T-cell (primary cell): ENCODE measurements at regions not wholly inside any gene's neighbourhood (a gene's known extent, or its start where the extent isn't known, plus 50 kb on each side); places are given as distances from the start of the nearest gene placed in this dataset.

Experiments
- ATAC-seq, 4 experiments: fragments of 200-7000 bp in 3 of 4; fragments of 150-1000 bp in 1 of 4; cut with Tn5 transposase; replicated peaks in 1 of 4; 1 replicate in 3 of 4; 2 replicates in 1 of 4; pipeline ENCODE4 v1.10.0; 2021; ENCODE audit warnings: moderate library complexity in 3 of 4, mild to moderate bottlenecking in 2 of 4, moderate number of reproducible peaks in 1 of 4
- CTCF ChIA-PET, 2 donors: fragments of 300-600 bp; sonication (Branson Sonifier 250); formaldehyde crosslinking; loops; one replicate each; lab custom pipeline; 2022; ENCODE audit warnings: antibody characterized with exemption in 2 of 2; lab: Charles Lee
- POLR2A ChIA-PET, 2 donors: fragments of 300-600 bp; sonication (Branson Sonifier 250); formaldehyde crosslinking; loops; one replicate each; lab custom pipeline; 2022; ENCODE audit warnings: antibody characterized with exemption in 2 of 2; lab: Charles Lee
- DNase-seq, 35 experiments: peaks; one replicate each; pipeline versions ENCODE4 v3.0.0 to v3.0.0-alpha.2; 2013 to 2023
- H3K27ac ChIP-seq: one replicate; pipeline ENCODE4 v1.5.1; 2013; ENCODE audit warnings: low read length
- H3K27me3 ChIP-seq, 2 experiments: replicated peaks in 1 of 2; 1 replicate in 1 of 2; 2 replicates in 1 of 2; pipeline versions ENCODE4 v1.6.1 to v1.7.0; 2013; ENCODE audit warnings: low read length in 1 of 2, mixed read lengths in 1 of 2; ENCODE audit not compliant: control insufficient read depth in 2 of 2, insufficient read depth in 2 of 2; ENCODE audit errors: extremely low read depth in 1 of 2
- H3K36me3 ChIP-seq, 2 donors: 1 replicate in 1 of 2; 2 replicates in 1 of 2; pipeline versions ENCODE4 v1.6.1 to v1.7.0; 2013; ENCODE audit warnings: low read length in 1 of 2; ENCODE audit not compliant: control insufficient read depth in 2 of 2, insufficient read depth in 1 of 2; ENCODE audit errors: extremely low read depth in 1 of 2
- H3K4me1 ChIP-seq, 2 experiments: 1 replicate in 1 of 2; 2 replicates in 1 of 2; pipeline versions ENCODE4 v1.6.1 to v1.7.0; 2013; ENCODE audit warnings: low read length in 2 of 2, mixed read lengths in 1 of 2; ENCODE audit not compliant: insufficient read depth in 2 of 2, control insufficient read depth in 1 of 2; ENCODE audit errors: extremely low read depth in 1 of 2
- H3K4me3 ChIP-seq, 2 donors: 1 replicate in 1 of 2; 2 replicates in 1 of 2; pipeline versions ENCODE4 v1.5.1 to v1.7.0; 2013; ENCODE audit warnings: mild to moderate bottlenecking in 2 of 2, low read length in 1 of 2, moderate library complexity in 1 of 2; ENCODE audit not compliant: control insufficient read depth in 1 of 2; ENCODE audit errors: extremely low read depth in 1 of 2
- H3K9me3 ChIP-seq: 2 replicates; pipeline ENCODE4 v1.7.0; 2013
- H3K27ac Mint-ChIP-seq, 2 donors: one replicate each; pipeline ENCODE4 v1.8.0; 2020 to 2021; ENCODE audit warnings: mild to moderate bottlenecking in 2 of 2, mixed read lengths in 2 of 2
- H3K27me3 Mint-ChIP-seq, 2 donors: one replicate each; pipeline ENCODE4 v1.8.0; 2021 to 2022; ENCODE audit warnings: mixed read lengths in 2 of 2
- H3K36me3 Mint-ChIP-seq: one replicate; pipeline ENCODE4 v1.8.0; 2021; ENCODE audit warnings: mixed read lengths
- H3K4me1 Mint-ChIP-seq, 3 donors: one replicate each; pipeline ENCODE4 v1.8.0; 2020 to 2022; ENCODE audit warnings: mixed read lengths in 3 of 3, mild to moderate bottlenecking in 1 of 3
- H3K4me3 Mint-ChIP-seq, 3 donors: one replicate each; pipeline ENCODE4 v1.8.0; 2020 to 2022; ENCODE audit warnings: mild to moderate bottlenecking in 3 of 3, mixed read lengths in 3 of 3, moderate library complexity in 3 of 3
- H3K9me3 Mint-ChIP-seq, 3 donors: one replicate each; pipeline ENCODE4 v1.8.0; 2020 to 2022; ENCODE audit warnings: mixed read lengths in 3 of 3
- WGBS: methylation state at CpG from one replicate; pipeline ENCODE4 v1.1.5; 2013; ENCODE audit warnings: missing lambda C conversion rate; ENCODE audit not compliant: insufficient coverage; 5-methylcytosine and 5-hydroxymethylcytosine counted together

DNA sequence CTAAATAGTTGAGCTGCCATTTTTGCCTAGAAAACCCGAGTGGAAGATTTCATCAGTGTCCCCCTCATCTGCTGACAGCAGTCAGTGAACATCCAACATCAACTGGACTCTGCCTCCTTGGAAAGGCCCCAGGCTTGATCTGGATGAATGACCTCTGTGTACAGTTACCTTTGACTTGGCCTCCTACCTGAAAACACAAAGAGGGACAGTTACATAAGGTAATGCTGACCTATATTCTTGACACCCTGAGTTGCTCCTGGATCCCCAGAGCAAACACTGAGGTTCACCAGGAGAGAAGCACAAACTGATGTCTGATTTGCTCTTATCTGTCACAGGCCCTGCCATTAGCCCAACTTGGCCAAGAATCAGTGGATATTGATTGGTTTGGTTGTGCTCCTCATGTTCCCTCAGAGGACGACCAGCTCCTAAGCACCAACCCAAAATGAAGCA lies 138.9 kb downstream of the PROX1 start:
- ChIA-PET POLR2A (interaction anchor here in 1 of 2 donors (0.7 kb wide), 1 partner anchor 888 kb away, joined by 5 read pairs; no protein-coding TSS in a partner anchor), CTCF (no interaction called here)
- H3K9me3 Mint-ChIP-seq: no peaks in the 10 kb centered on the region
- H3K27ac Mint-ChIP-seq: no peak overlapping the region
- H3K36me3 Mint-ChIP-seq: no peaks in the 10 kb centered on the region
- DNase-seq (no peak), ATAC-seq (no peak)
- Histone ChIP-seq H3K27me3 (no peaks in the 10 kb centered on the region), H3K9me3 (no peaks in the 10 kb centered on the region), H3K4me1 (no peaks in the 10 kb centered on the region), H3K27ac (no peak overlapping the region), H3K4me3 (no peak overlapping the region), H3K36me3 (no peaks in the 10 kb centered on the region)
- 57% methylated on average over 1 of the region's 2 CpGs for WGBS
- no peak overlapping the region for H3K4me3 Mint-ChIP-seq
- peaks cover 0 to 7% (median 6%) of the 10 kb centered on the region in 3 donors for H3K4me1 Mint-ChIP-seq
- H3K27me3 Mint-ChIP-seq: peaks cover 0 to 12% of the 10 kb centered on the region in 2 donors

GRCh38 chr1:214127705-214128104 lies 139.9 kb downstream of the PROX1 start:
- Mint-ChIP-seq H3K27me3 (peaks cover 0 to 10% of the 10 kb centered on the region in 2 donors), H3K4me1 (peaks cover 0 to 7% (median 6%) of the 10 kb centered on the region in 3 donors), H3K9me3 (no peaks in the 10 kb centered on the region), H3K36me3 (no peaks in the 10 kb centered on the region), H3K4me3 (no peak overlapping the region), H3K27ac (no peak overlapping the region)
- no peak for ATAC-seq
- no peak for DNase-seq
- ChIA-PET POLR2A (no interaction called here), CTCF (no interaction called here)
- H3K4me3 ChIP-seq: no peak overlapping the region
- no peaks in the 10 kb centered on the region for H3K36me3 ChIP-seq
- H3K9me3 ChIP-seq: no peaks in the 10 kb centered on the region
- H3K27ac ChIP-seq: no peak overlapping the region
- WGBS: 100% methylated on average over 1 of the region's 4 CpGs
- H3K27me3 ChIP-seq: no peaks in the 10 kb centered on the region
- H3K4me1 ChIP-seq: no peaks in the 10 kb centered on the region

DNA sequence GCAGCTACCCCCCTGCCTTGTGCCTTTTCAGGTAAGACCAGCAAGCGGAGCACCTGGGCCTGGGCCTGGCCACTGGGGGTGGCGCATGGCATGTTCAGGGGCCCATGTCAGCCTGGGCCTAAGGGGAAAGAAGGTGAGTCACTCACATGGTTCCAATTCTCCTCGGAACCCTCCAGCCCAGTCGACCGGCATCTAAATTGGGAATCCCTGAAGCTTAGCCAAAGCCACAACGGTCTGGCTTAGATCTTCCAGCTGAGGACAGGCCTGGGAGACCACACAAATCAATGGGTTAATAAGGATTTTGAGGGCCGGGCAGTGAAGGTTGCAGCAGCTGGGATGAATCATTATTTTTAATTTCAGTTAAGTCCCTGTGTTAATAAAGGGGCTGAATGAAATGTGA lies 145.1 kb upstream of the SMYD2 start:
- no peaks in the 10 kb centered on the region for H3K36me3 ChIP-seq
- CTCF ChIA-PET: no interaction called here
- WGBS: 85% methylated on average over 5 of the region's 7 CpGs
- DNase-seq (no peak), ATAC-seq (no peak)
- Mint-ChIP-seq H3K9me3 (no peaks in the 10 kb centered on the region), H3K4me3 (no peak overlapping the region), H3K4me1 (no peaks in the 10 kb centered on the region), H3K36me3 (no peaks in the 10 kb centered on the region), H3K27me3 (peaks cover 2 to 5% of the 10 kb centered on the region in 2 donors), H3K27ac (no peak overlapping the region)
- H3K4me3 ChIP-seq: no peak overlapping the region
- no peaks in the 10 kb centered on the region for H3K9me3 ChIP-seq
- H3K27ac ChIP-seq: no peak overlapping the region
- POLR2A ChIA-PET: interaction anchor here in 1 of 2 donors (0.6 kb wide), 1 partner anchor 1511 kb away, joined by 3 read pairs; no protein-coding TSS in a partner anchor
- H3K4me1 ChIP-seq: no peaks in the 10 kb centered on the region
- H3K27me3 ChIP-seq: peaks cover 0 to 4% of the 10 kb centered on the region in 2 experiments

GRCh38 chr1:214136324-214136919 lies 144.5 kb upstream of the SMYD2 start:
- POLR2A ChIA-PET: interaction anchor here in 1 of 2 donors (0.6 kb wide), 1 partner anchor 1510 kb away, joined by 3 read pairs; no protein-coding TSS in a partner anchor
- CTCF ChIA-PET: interaction anchor here in 1 of 2 donors (0.6 kb wide), 1 partner anchor 892 kb away, joined by 3 read pairs; no protein-coding TSS in a partner anchor

GRCh38 chr1:214141486-214141885 lies 139.5 kb upstream of the SMYD2 start:
- DNase-seq (no peak), ATAC-seq (no peak)
- no peaks in the 10 kb centered on the region for H3K4me1 Mint-ChIP-seq
- H3K4me3 Mint-ChIP-seq: no peak overlapping the region
- Histone ChIP-seq H3K27me3 (peaks cover 0 to 4% of the 10 kb centered on the region in 2 experiments), H3K36me3 (no peaks in the 10 kb centered on the region), H3K9me3 (no peaks in the 10 kb centered on the region), H3K4me3 (no peak overlapping the region), H3K4me1 (no peaks in the 10 kb centered on the region), H3K27ac (no peak overlapping the region)
- no peaks in the 10 kb centered on the region for H3K9me3 Mint-ChIP-seq
- 72% methylated on average over 3 of the region's 4 CpGs for WGBS
- ChIA-PET CTCF (no interaction called here), POLR2A (no interaction called here)
- no peak overlapping the region for H3K27ac Mint-ChIP-seq
- H3K27me3 Mint-ChIP-seq: peaks cover 4 to 6% of the 10 kb centered on the region in 2 donors
- no peaks in the 10 kb centered on the region for H3K36me3 Mint-ChIP-seq

More at GRCh38 chr1:214136324-214136919, 144.5 kb upstream of the SMYD2 start:
- ATAC-seq (no peak), DNase-seq (no peak)
- WGBS: 100% methylated on average over 2 of the region's 8 CpGs
- H3K9me3 Mint-ChIP-seq: no peaks in the 10 kb centered on the region
- Histone ChIP-seq H3K27ac (no peak overlapping the region), H3K9me3 (no peaks in the 10 kb centered on the region), H3K36me3 (no peaks in the 10 kb centered on the region), H3K27me3 (peaks cover 0 to 4% of the 10 kb centered on the region in 2 experiments), H3K4me1 (no peaks in the 10 kb centered on the region), H3K4me3 (no peak overlapping the region)
- H3K27me3 Mint-ChIP-seq: peaks cover 2 to 5% of the 10 kb centered on the region in 2 donors
- H3K36me3 Mint-ChIP-seq: no peaks in the 10 kb centered on the region
- H3K4me3 Mint-ChIP-seq: no peak overlapping the region
- no peaks in the 10 kb centered on the region for H3K4me1 Mint-ChIP-seq
- H3K27ac Mint-ChIP-seq: no peak overlapping the region

GRCh38 chr1:214143006-214143992 lies 137.7 kb upstream of the SMYD2 start:
- Histone ChIP-seq H3K36me3 (no peaks in the 10 kb centered on the region), H3K4me3 (no peak overlapping the region), H3K27ac (no peak overlapping the region), H3K27me3 (peaks cover 0 to 4% of the 10 kb centered on the region in 2 experiments), H3K9me3 (no peaks in the 10 kb centered on the region), H3K4me1 (no peaks in the 10 kb centered on the region)
- WGBS: 96% methylated on average over 4 of the region's 17 CpGs
- Mint-ChIP-seq H3K4me3 (no peak overlapping the region), H3K4me1 (no peaks in the 10 kb centered on the region), H3K9me3 (no peaks in the 10 kb centered on the region), H3K27ac (no peak overlapping the region), H3K36me3 (no peaks in the 10 kb centered on the region), H3K27me3 (peaks cover 5 to 6% of the 10 kb centered on the region in 2 donors)
- ATAC-seq: no peak
- CTCF ChIA-PET: no interaction called here
- POLR2A ChIA-PET: no interaction called here
- no peak for DNase-seq
